ENCODE measurements at regions not wholly inside any gene's neighbourhood (a gene's known extent, or its start where the extent isn't known, plus 50 kb on each side); places are given as distances from the start of the nearest gene placed in this dataset.

- Histone ChIP-seq H3K9me3 (no peaks in the 10 kb centered on the region), H3K4me3 (ENCODE audit: low read depth in 1 of 2, low read length in 1 of 2) (no peak overlapping the region), H3K4me1 (ENCODE audit: control insufficient read depth in 1 of 2, insufficient read depth in 1 of 2, low read depth in 1 of 2, low read length in 1 of 2) (no peaks in the 10 kb centered on the region), H3K27me3 (no peaks in the 10 kb centered on the region), H3K27ac (no peak overlapping the region), H3K36me3 (no peaks in the 10 kb centered on the region)
- TF ChIP-seq CTCF (IDR thresholded peaks at IDR 0.05), result no peak
Measured at GRCh38 chr4:187602339-187603092, 393.1 kb upstream of the ZFP42 start.

GRCh38 chr4:187603093-187604025 lies 392.2 kb upstream of the ZFP42 start:
- Histone ChIP-seq H3K4me3 (ENCODE audit: low read depth in 1 of 2, low read length in 1 of 2) (no peak overlapping the region), H3K9me3 (no peaks in the 10 kb centered on the region), H3K36me3 (no peaks in the 10 kb centered on the region), H3K4me1 (ENCODE audit: control insufficient read depth in 1 of 2, insufficient read depth in 1 of 2, low read depth in 1 of 2, low read length in 1 of 2) (no peaks in the 10 kb centered on the region), H3K27me3 (no peaks in the 10 kb centered on the region), H3K27ac (no peak overlapping the region)
- TF ChIP-seq CTCF (IDR thresholded peaks at IDR 0.05), result no peak

- Histone ChIP-seq H3K4me3 (ENCODE audit: low read depth in 1 of 2, low read length in 1 of 2) (no peak overlapping the region), H3K36me3 (no peaks in the 10 kb centered on the region), H3K4me1 (ENCODE audit: control insufficient read depth in 1 of 2, insufficient read depth in 1 of 2, low read depth in 1 of 2, low read length in 1 of 2) (no peaks in the 10 kb centered on the region), H3K9me3 (no peaks in the 10 kb centered on the region), H3K27me3 (no peaks in the 10 kb centered on the region), H3K27ac (no peak overlapping the region)
- no peak for TF ChIP-seq CTCF (IDR thresholded peaks at IDR 0.05)
Measured at GRCh38 chr4:187604984-187605383, 390.6 kb upstream of the ZFP42 start.

GRCh38 chr4:187606581-187606980 lies 389.0 kb upstream of the ZFP42 start:
- H3K9me3 ChIP-seq, result no peaks in the 10 kb centered on the region

GRCh38 chr4:187608001-187608421 lies 387.6 kb upstream of the ZFP42 start:
- Histone ChIP-seq H3K27ac (no peak overlapping the region), H3K27me3 (no peaks in the 10 kb centered on the region), H3K4me3 (ENCODE audit: low read depth in 1 of 2, low read length in 1 of 2) (no peak overlapping the region), H3K4me1 (ENCODE audit: control insufficient read depth in 1 of 2, insufficient read depth in 1 of 2, low read depth in 1 of 2, low read length in 1 of 2) (no peaks in the 10 kb centered on the region), H3K36me3 (no peaks in the 10 kb centered on the region), H3K9me3 (no peaks in the 10 kb centered on the region)
- TF ChIP-seq CTCF (IDR thresholded peaks at IDR 0.05), result no peak

More at GRCh38 chr4:187606581-187606980, 389.0 kb upstream of the ZFP42 start:
- TF ChIP-seq CTCF (IDR thresholded peaks at IDR 0.05), result peak; percentile 55
- Histone ChIP-seq H3K27me3 (no peaks in the 10 kb centered on the region), H3K36me3 (no peaks in the 10 kb centered on the region), H3K4me1 (ENCODE audit: control insufficient read depth in 1 of 2, insufficient read depth in 1 of 2, low read depth in 1 of 2, low read length in 1 of 2) (no peaks in the 10 kb centered on the region), H3K4me3 (ENCODE audit: low read depth in 1 of 2, low read length in 1 of 2) (no peak overlapping the region), H3K27ac (no peak overlapping the region)

Measured in neutrophil (primary cell).